ENCODE measurements at regions not wholly inside any gene's neighbourhood (a gene's known extent, or its start where the extent isn't known, plus 50 kb on each side); places are given as distances from the start of the nearest gene placed in this dataset.

GRCh38 chr4:103364083-103364482 is 165.9 kb upstream of the CENPE start:
- TF ChIP-seq POLR2AphosphoS5 (IDR thresholded peaks at IDR 0.05; ENCODE audit: low read depth, low read length): no peak
- no peak for TF ChIP-seq POU2F2 (IDR thresholded peaks at IDR 0.05; ENCODE audit: low read depth, low read length)
- TF ChIP-seq TAF1 (IDR thresholded peaks at IDR 0.05; ENCODE audit: low read depth, low read length): no peak
- TF ChIP-seq POLR2A (IDR thresholded peaks at IDR 0.05; ENCODE audit: low read depth, low read length): no peak

Measured in GM12891 (cell line).